Fibroblast of pulmonary artery (primary cell): ENCODE measurements at regions not wholly inside any gene's neighbourhood (a gene's known extent, or its start where the extent isn't known, plus 50 kb on each side); places are given as distances from the start of the nearest gene placed in this dataset.

Experiments used
- DNase-seq: peaks from one replicate; pipeline ENCODE4 v3.0.0-alpha.2; 2010; ENCODE audit warnings: low read depth
- H3K4me3 ChIP-seq: replicated peaks from 2 replicates; pipeline ENCODE4 v1.5.1; 2011; ENCODE audit warnings: low read depth, mild to moderate bottlenecking, control low read depth, low read length, moderate library complexity
- CTCF ChIP-seq: IDR thresholded peaks from 2 replicates; pipeline ENCODE4 v1.5.1; 2011; ENCODE audit warnings: mild to moderate bottlenecking, control low read depth, low read length, inconsistent platforms; ENCODE audit errors: missing control alignments

GRCh38 chr6:41404182-41404845, 68.9 kb downstream of the NCR2 start:
- no peak for TF ChIP-seq CTCF
- H3K4me3 ChIP-seq = no peak overlapping the region
- no peak for DNase-seq

GRCh38 chr6:41405941-41406727, 70.7 kb downstream of the NCR2 start:
- H3K4me3 ChIP-seq = no peak overlapping the region
- no peak for DNase-seq
- TF ChIP-seq CTCF = no peak

- no peak overlapping the region for H3K4me3 ChIP-seq
- no peak for TF ChIP-seq CTCF
- DNase-seq = no peak
These were observed 71.5 kb downstream of the NCR2 start for GRCh38 chr6:41406728-41407489.

GRCh38 chr6:41408576-41408975, 73.2 kb downstream of the NCR2 start:
- no peak overlapping the region for H3K4me3 ChIP-seq
- no peak for DNase-seq
- no peak for TF ChIP-seq CTCF

GRCh38 chr6:41408982-41409381, 73.6 kb downstream of the NCR2 start:
- TF ChIP-seq CTCF = no peak
- DNase-seq = no peak
- no peak overlapping the region for H3K4me3 ChIP-seq

GRCh38 chr6:41409489-41409888, 74.1 kb downstream of the NCR2 start:
- H3K4me3 ChIP-seq = no peak overlapping the region

More at GRCh38 chr6:41409489-41409888, 74.1 kb downstream of the NCR2 start:
- no peak for DNase-seq
- no peak for TF ChIP-seq CTCF
